Mammary epithelial cell (primary cell): ENCODE measurements at regions not wholly inside any gene's neighbourhood (a gene's known extent, or its start where the extent isn't known, plus 50 kb on each side); places are given as distances from the start of the nearest gene placed in this dataset.
"Not testable (repeated sequence)": the region's sequence is repeated elsewhere in the genome, so short reads cannot be mapped to it uniquely, and the experiment has no call there.

Experiments used
- EZH2 ChIP-seq: IDR thresholded peaks from 2 replicates; pipeline ENCODE4 v1.6.1; 2012; ENCODE audit warnings: low read length, inconsistent platforms, borderline replicate concordance
- TF ChIP-seq, protein P1 (sequence below), 2 donors: IDR thresholded peaks in 1 of 2; conservative IDR thresholded peaks in 1 of 2; 2 replicates each; pipeline ENCODE4 v1.5.1; 2011 to 2012; ENCODE audit warnings: inconsistent platforms in 2 of 2, low read length in 2 of 2, mild to moderate bottlenecking in 2 of 2, control low read depth in 1 of 2, low read depth in 1 of 2; ENCODE audit not compliant: insufficient read depth in 1 of 2; ENCODE audit errors: extremely low read depth in 1 of 2

DNA sequence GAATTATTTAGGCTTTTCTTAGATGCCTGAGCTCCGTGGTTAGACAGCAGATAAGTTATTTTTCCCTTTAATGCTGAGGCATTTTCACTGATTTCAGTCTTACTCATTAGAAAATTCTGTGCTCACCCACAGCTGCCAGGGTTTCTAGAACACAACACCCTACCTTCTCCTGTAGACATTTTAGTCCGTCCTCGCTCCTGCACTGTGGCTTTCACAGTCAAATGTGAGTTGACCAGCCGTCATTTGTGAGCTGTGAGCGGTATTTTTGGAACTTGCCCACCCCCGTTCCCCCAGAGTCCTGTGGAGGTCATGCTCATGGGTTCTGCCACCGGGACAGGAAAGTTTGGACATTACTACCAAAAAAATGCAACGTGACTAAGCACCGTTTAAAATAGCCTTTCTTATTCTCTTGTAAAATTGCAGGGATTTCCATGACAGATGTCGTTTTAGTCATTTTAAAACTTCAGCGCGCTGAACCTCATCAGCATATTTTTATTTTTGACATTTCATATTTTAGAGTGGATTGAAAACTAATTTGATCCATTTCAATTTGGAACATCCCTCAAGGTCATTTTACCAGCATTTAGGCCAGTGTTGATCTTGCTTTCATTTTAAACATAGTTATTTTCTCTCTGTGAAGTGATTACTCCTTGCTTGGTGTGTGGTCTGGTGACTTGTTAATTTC lies 249.6 kb upstream of the PLGLB2 start:
- TF ChIP-seq, protein P1, sequence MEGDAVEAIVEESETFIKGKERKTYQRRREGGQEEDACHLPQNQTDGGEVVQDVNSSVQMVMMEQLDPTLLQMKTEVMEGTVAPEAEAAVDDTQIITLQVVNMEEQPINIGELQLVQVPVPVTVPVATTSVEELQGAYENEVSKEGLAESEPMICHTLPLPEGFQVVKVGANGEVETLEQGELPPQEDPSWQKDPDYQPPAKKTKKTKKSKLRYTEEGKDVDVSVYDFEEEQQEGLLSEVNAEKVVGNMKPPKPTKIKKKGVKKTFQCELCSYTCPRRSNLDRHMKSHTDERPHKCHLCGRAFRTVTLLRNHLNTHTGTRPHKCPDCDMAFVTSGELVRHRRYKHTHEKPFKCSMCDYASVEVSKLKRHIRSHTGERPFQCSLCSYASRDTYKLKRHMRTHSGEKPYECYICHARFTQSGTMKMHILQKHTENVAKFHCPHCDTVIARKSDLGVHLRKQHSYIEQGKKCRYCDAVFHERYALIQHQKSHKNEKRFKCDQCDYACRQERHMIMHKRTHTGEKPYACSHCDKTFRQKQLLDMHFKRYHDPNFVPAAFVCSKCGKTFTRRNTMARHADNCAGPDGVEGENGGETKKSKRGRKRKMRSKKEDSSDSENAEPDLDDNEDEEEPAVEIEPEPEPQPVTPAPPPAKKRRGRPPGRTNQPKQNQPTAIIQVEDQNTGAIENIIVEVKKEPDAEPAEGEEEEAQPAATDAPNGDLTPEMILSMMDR (conservative IDR thresholded peaks at IDR 0.05 in 1 of 2, IDR thresholded peaks at IDR 0.05 in 1 of 2; ENCODE audit: extremely low read depth in 1 of 2, insufficient read depth in 1 of 2, low read depth in 1 of 2, low read length in 2 of 2): not testable (repeated sequence)
- TF ChIP-seq EZH2: not testable (repeated sequence)
